ENCODE measurements at regions not wholly inside any gene's neighbourhood (a gene's known extent, or its start where the extent isn't known, plus 50 kb on each side); places are given as distances from the start of the nearest gene placed in this dataset.
"Not testable (repeated sequence)": the region's sequence is repeated elsewhere in the genome, so short reads cannot be mapped to it uniquely, and the experiment has no call there.

GRCh38 chr20:50434653-50435396 lies 75.4 kb upstream of the PTPN1 start:
- DNase-seq: no peak

DNA sequence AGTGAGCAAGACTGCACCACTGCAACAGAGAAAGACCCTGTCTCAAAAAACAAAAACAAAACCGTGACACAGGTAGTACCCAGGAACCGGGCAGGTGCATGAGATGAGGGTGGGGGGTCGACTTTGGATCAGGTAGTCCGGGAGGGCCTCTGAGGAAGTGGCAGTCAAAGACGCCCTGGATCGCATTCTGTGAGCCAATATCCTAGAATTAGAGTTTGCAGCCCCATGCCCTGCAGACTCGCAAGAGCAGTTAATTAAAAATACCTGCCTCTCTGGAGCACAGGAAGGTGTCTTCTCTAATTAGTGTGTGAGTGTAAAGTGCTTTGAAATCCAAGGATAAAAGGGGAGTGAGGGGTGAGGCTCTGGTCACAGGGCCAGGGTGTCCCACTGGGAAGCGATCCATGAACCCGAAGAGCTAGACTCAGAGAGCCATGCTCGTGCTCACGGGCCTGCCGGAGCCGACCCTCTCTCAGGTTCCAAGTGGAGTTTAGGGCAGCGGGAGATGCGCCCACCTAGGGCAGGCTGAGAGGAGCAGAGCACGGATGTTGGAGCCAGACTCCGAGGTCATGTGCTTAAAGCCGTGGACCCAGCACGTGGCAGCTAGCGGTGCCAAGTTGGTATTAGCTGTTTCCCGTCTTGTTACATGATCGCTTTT lies 74.7 kb upstream of the PTPN1 start:
- DNase-seq: no peak

- no peak for DNase-seq
These were observed 74.0 kb upstream of the PTPN1 start for GRCh38 chr20:50436052-50436656.

GRCh38 chr20:50436696-50437095 lies 73.5 kb upstream of the PTPN1 start:
- no peak for DNase-seq

- DNase-seq: peak; percentile 4
These were observed 71.2 kb upstream of the PTPN1 start for GRCh38 chr20:50438986-50439407.

GRCh38 chr20:50439539-50440453 lies 70.4 kb upstream of the PTPN1 start:
- no peak for DNase-seq

GRCh38 chr20:50442512-50442911 lies 67.7 kb upstream of the PTPN1 start:
- no peak for DNase-seq

DNA sequence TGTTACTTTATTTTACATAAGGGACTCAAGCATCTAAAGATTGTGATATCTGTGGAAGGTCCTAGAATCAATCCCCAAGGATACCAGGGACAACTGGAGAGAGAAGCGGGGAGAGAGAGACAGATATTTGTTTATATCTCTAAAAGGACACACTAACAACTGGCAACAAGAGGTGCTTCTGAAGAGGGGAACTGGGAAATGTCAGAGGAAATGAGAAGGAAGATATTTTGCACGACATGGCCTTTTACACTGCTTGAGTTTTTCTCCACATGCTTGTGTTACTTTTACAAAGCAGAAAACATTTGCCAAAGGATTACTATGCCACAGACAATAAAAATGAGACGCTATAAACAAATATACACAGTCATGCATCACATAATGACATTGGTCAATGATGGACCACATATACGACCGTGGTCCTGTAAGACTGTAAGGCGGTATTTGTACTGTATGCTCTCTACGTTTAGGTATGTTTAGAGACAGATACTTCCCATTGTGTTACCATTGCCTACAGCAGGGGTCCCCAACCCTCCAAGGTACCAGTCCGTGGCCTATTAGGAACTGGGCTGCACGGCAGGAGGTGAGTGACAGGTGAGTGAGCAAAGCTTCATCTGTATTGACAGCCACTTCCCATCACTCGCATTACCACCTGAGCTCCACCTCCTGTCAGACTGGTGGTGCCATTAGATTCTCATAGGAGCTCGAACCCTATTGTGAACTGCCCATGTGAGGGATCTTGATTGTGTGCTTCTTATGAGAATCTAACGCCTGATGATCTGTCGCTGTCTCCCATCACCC lies 64.6 kb upstream of the PTPN1 start:
- DNase-seq: no peak

DNA sequence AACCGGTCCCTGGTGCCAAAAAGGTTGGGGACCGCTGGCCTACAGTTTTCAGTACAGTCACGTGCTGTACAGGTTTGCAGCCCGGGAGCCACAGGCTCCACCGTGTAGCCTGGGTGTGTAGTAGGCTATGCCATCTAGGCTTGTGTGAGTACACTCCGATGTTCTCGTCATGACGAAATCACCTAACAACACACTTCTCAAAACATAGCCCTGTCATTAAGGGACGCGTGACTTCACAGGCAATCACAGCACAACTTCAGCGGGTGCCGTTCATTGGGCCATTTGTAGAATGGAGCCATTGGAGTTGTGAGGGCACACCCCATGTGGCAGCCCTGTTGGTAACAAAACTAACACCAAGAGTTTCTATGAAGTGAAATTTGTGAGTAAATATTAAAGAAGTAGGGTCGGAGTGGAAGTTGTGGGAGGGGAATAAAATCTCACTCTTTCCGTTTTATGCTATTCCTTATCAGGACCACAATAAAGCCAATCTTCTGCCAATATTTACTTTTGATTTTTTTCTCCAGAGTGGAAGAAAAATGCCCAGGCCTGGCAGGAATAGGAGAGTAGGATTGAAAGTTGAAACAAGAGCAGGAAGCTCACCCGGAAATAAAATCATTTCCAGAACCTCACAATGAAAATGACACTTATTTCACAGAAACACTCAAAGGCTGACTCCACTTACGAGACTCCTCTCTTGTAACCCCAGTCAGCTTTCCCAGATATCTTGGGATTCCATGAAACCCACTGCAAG lies 63.7 kb upstream of the PTPN1 start:
- no peak for DNase-seq

GRCh38 chr20:50447102-50447804 lies 62.9 kb upstream of the PTPN1 start:
- no peak for DNase-seq

- no peak for DNase-seq
These were observed 62.4 kb upstream of the PTPN1 start for GRCh38 chr20:50447817-50448216.

DNA sequence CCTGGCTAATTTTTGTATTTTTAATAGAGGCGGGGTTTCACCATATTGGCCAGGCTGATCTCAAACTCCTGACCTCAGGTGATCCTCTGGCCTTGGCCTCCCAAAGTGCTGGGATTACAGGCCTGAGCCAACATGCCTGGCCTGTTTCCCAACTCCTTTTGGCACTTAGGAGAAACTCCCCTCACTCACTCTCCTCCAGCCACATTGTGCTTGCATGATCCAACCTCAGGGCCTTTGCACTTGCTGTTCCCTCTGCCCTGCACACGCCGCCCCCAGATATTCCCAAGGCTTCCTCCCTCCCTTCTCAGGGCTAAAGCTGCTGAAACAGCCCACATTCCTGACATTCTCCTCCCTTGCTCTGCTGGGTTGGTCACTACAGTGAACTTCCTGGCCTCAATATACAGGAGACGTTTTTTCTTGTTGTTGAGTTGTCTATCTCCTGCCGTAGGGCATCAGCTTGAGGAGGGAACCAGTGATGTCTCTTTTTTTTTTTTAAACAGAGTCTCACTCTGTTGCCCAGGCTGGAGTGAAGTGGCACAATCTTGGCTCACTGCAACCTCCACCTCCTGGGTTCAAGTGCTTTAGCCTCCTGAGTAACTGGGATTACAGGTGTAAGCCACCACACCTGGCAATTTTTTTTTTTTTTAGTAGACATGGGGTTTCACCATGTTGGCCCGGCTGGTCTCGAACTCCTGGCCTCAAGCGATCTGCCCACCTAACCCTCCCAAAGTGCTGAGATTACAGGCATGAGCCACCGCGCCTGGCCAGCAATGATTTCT lies 61.4 kb upstream of the PTPN1 start:
- not testable (repeated sequence) for DNase-seq

- no peak for DNase-seq
These were observed 60.3 kb upstream of the PTPN1 start for GRCh38 chr20:50449738-50450492.

GRCh38 chr20:50450493-50450826 lies 59.7 kb upstream of the PTPN1 start:
- DNase-seq: no peak

GRCh38 chr20:50450881-50451752 lies 59.1 kb upstream of the PTPN1 start:
- DNase-seq: no peak

DNA sequence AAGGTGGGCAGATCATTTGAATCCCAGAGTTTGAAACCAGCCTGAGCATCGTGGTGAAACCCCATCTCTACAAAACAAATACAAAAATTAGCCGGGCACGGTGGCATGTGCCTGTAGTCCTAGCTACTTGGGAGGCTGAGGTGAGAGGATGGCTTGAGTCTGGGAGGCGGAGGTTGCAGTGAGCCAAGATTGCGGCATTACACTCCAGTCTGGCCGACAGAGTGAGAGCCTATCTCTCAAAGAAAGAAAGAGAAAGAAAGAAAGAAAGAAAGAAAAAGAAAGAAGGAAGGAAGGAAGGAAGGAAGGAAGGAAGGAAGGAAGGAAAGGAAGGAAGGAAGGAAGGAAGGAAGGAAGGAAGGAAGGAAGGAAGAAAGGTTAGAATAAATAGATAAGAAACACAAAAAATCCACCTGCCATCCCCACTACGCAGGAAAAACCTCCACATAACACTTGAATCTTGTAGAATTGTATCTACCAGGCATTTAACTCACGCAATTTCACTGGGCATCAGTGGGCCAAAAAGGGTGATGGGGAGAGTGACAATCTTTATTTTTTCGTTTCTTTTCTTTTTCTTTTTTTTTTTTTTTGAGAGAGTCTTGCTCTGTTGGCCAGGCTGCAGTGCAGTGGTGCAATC lies 58.3 kb upstream of the PTPN1 start:
- not testable (repeated sequence) for DNase-seq

- DNase-seq: no peak
These were observed 56.5 kb upstream of the PTPN1 start for GRCh38 chr20:50453533-50454244.

Data from amniotic stem cell (primary cell).